PC-9 (cell line): ENCODE measurements at regions not wholly inside any gene's neighbourhood (a gene's known extent, or its start where the extent isn't known, plus 50 kb on each side); places are given as distances from the start of the nearest gene placed in this dataset.

Experiments used
- BruUV-seq: library from RNA; stranded (reverse); fragments of 400-500 nt; replicated peaks from 2 replicates; lab custom pipeline; 2021; lab: Mats Ljungman, UMichigan
- CTCF ChIA-PET: fragments of 300-600 bp; sonication (Branson Sonifier 250); formaldehyde crosslinking; loops from one replicate; lab custom pipeline; 2022; ENCODE audit warnings: antibody characterized with exemption; lab: Charles Lee
- POLR2A ChIA-PET: fragments of 300-600 bp; sonication (Branson Sonifier 250); formaldehyde crosslinking; loops from one replicate; lab custom pipeline; 2022; ENCODE audit warnings: antibody characterized with exemption; ENCODE audit not compliant: unreplicated experiment; lab: Charles Lee
- DNase-seq, 2 experiments: peaks; one replicate each; pipeline versions ENCODE4 v3.0.0 to v3.0.0-alpha.2; 2015 to 2022; ENCODE audit warnings: mixed read lengths in 1 of 2
- H2AFZ ChIP-seq: fragments of 200-600 bp; sonication (generic); 2 replicates; pipeline ENCODE4 v1.8.1; 2017; ENCODE audit warnings: antibody characterized with exemption
- H3F3A ChIP-seq: fragments of 200-600 bp; sonication (generic); 2 replicates; pipeline ENCODE4 v1.8.1; 2017; ENCODE audit warnings: antibody characterized with exemption, mild to moderate bottlenecking, low read depth; ENCODE audit not compliant: insufficient read depth
- H3K27ac ChIP-seq: fragments of 200-600 bp; sonication (generic); 2 replicates; pipeline ENCODE4 v1.6.1; 2016; ENCODE audit warnings: mixed run types
- H3K27me3 ChIP-seq: fragments of 200-600 bp; sonication (generic); 2 replicates; pipeline ENCODE4 v1.6.1; 2016; ENCODE audit warnings: low read depth, mixed run types; ENCODE audit not compliant: insufficient read depth
- H3K36me3 ChIP-seq: fragments of 200-600 bp; sonication (generic); 2 replicates; pipeline ENCODE4 v1.6.1; 2016; ENCODE audit warnings: low read depth, mixed run types
- H3K4me1 ChIP-seq: fragments of 200-600 bp; sonication (generic); replicated peaks from 2 replicates; pipeline ENCODE4 v1.6.1; 2016; ENCODE audit warnings: mixed run types; ENCODE audit not compliant: insufficient read depth
- H3K4me2 ChIP-seq: fragments of 200-600 bp; sonication (generic); 2 replicates; pipeline ENCODE4 v1.6.1; 2017; ENCODE audit warnings: mixed run types
- H3K4me3 ChIP-seq: fragments of 200-600 bp; sonication (generic); 2 replicates; pipeline ENCODE4 v1.6.1; 2016; ENCODE audit warnings: mixed run types
- H3K79me2 ChIP-seq: fragments of 200-600 bp; sonication (generic); 2 replicates; pipeline ENCODE4 v1.6.1; 2017; ENCODE audit warnings: low read depth, mixed run types
- H3K9me2 ChIP-seq: fragments of 200-600 bp; sonication (generic); 2 replicates; pipeline ENCODE4 v1.8.1; 2017; ENCODE audit warnings: mild to moderate bottlenecking; ENCODE audit not compliant: insufficient read depth
- H3K9me3 ChIP-seq: fragments of 200-600 bp; sonication (generic); 2 replicates; pipeline ENCODE4 v1.8.1; 2016; ENCODE audit warnings: low read depth; ENCODE audit not compliant: insufficient read depth
- H4K20me1 ChIP-seq: fragments of 200-600 bp; sonication (generic); 2 replicates; pipeline ENCODE4 v1.8.1; 2017; ENCODE audit not compliant: insufficient read depth
- CTCF ChIP-seq: fragments of 200-600 bp; sonication (generic); conservative IDR thresholded peaks from 2 replicates; pipeline ENCODE4 v1.6.1; 2017; ENCODE audit warnings: mixed run types, antibody characterized with exemption, mild to moderate bottlenecking, moderate library complexity
- EZH2 ChIP-seq: fragments of 200-600 bp; sonication (generic); IDR thresholded peaks from 2 replicates; pipeline ENCODE4 v1.8.0; 2017; ENCODE audit warnings: antibody characterized with exemption, low read depth
- intact Hi-C: fragments of 100-400 bp; cut with micrococcal nuclease; formaldehyde crosslinking; loops from one replicate; pipeline ENCODE4 v1.10.0; 2022; ENCODE audit not compliant: unreplicated experiment

- Histone ChIP-seq H2AFZ (no peak overlapping the region), H3K27me3 (peaks cover 65% of the 10 kb centered on the region), H3F3A (peaks cover 31% of the 10 kb centered on the region), H3K4me3 (no peak overlapping the region), H3K27ac (no peak overlapping the region), H3K4me1 (no peaks in the 10 kb centered on the region), H3K9me2 (no peaks in the 10 kb centered on the region), H3K4me2 (no peak overlapping the region), H4K20me1 (no peaks in the 10 kb centered on the region), H3K36me3 (no peaks in the 10 kb centered on the region), H3K9me3 (peaks cover 30% of the 10 kb centered on the region), H3K79me2 (no peaks in the 10 kb centered on the region)
- intact Hi-C loops: no loop called here
- POLR2A ChIA-PET: interaction anchor here (0.5 kb wide), 1 partner anchor 465 kb away, joined by 3 read pairs; no protein-coding TSS in a partner anchor
- BruUV-seq: no TSS peak
- DNase-seq: no peak
- CTCF ChIA-PET: no interaction called here
- TF ChIP-seq CTCF: no peak
- no peak for TF ChIP-seq EZH2
These were observed 154.3 kb downstream of the NDUFA10 start for GRCh38 chr2:239870863-239871262.

GRCh38 chr2:239870276-239870675, 154.9 kb downstream of the NDUFA10 start:
- DNase-seq: no peak
- CTCF ChIA-PET: no interaction called here
- H3K36me3 ChIP-seq: no peaks in the 10 kb centered on the region
- H2AFZ ChIP-seq: no peak overlapping the region
- H3K9me2 ChIP-seq: no peaks in the 10 kb centered on the region
- no TSS peak for BruUV-seq
- H3K9me3 ChIP-seq: peaks cover 34% of the 10 kb centered on the region
- no peaks in the 10 kb centered on the region for H4K20me1 ChIP-seq
- no peaks in the 10 kb centered on the region for H3K79me2 ChIP-seq
- H3K27ac ChIP-seq: no peak overlapping the region
- intact Hi-C loops: no loop called here
- H3K4me1 ChIP-seq: no peaks in the 10 kb centered on the region
- no peak for TF ChIP-seq EZH2
- no peak for TF ChIP-seq CTCF
- H3K4me3 ChIP-seq: no peak overlapping the region
- H3K27me3 ChIP-seq: peaks cover 59% of the 10 kb centered on the region
- POLR2A ChIA-PET: interaction anchor here (0.5 kb wide), 1 partner anchor 465 kb away, joined by 3 read pairs; no protein-coding TSS in a partner anchor
- peaks cover 34% of the 10 kb centered on the region for H3F3A ChIP-seq
- H3K4me2 ChIP-seq: no peak overlapping the region

- Histone ChIP-seq H3K4me1 (no peaks in the 10 kb centered on the region), H4K20me1 (no peaks in the 10 kb centered on the region), H3K9me2 (no peaks in the 10 kb centered on the region), H3K4me2 (no peak overlapping the region), H2AFZ (no peak overlapping the region), H3K9me3 (peaks cover 34% of the 10 kb centered on the region), H3K4me3 (no peak overlapping the region), H3K79me2 (no peaks in the 10 kb centered on the region), H3K36me3 (no peaks in the 10 kb centered on the region), H3F3A (peaks cover 34% of the 10 kb centered on the region), H3K27me3 (peaks cover 52% of the 10 kb centered on the region), H3K27ac (no peak overlapping the region)
- BruUV-seq: no TSS peak
- CTCF ChIA-PET: no interaction called here
- POLR2A ChIA-PET: no interaction called here
- TF ChIP-seq CTCF (no peak), EZH2 (no peak)
- no peak for DNase-seq
- intact Hi-C loops: no loop called here
These were observed 155.6 kb downstream of the NDUFA10 start for GRCh38 chr2:239869272-239870155.
